Ovary (tissue), 7 donors: ENCODE measurements at regions not wholly inside any gene's neighbourhood (a gene's known extent, or its start where the extent isn't known, plus 50 kb on each side); places are given as distances from the start of the nearest gene placed in this dataset.

ENCODE experiments used
- DNase-seq, 5 donors: peaks; one replicate each; pipeline ENCODE4 v3.0.0-alpha.2; 2019 to 2020
- H3K27ac ChIP-seq, 2 donors: fragments of 200-600 bp; one replicate each; pipeline versions ENCODE4 v1.5.1 to v1.8.0; 2019 to 2022
- H3K27me3 ChIP-seq: fragments of 200-600 bp; one replicate; pipeline ENCODE4 v1.8.0; 2022
- H3K36me3 ChIP-seq: fragments of 200-600 bp; sonication (generic); one replicate; pipeline ENCODE4 v1.5.1; 2019
- H3K4me1 ChIP-seq: one replicate; pipeline ENCODE4 v1.8.1; 2013; ENCODE audit warnings: mild to moderate bottlenecking, moderate library complexity; ENCODE audit not compliant: insufficient read depth
- H3K4me3 ChIP-seq: fragments of 200-600 bp; sonication (generic); one replicate; pipeline ENCODE4 v1.5.1; 2017
- H3K9me3 ChIP-seq, 2 donors: fragments of 200-600 bp in 1 of 2; sonication (generic) in 1 of 2; one replicate each; pipeline versions ENCODE4 v1.5.1 to v1.8.1; 2013 to 2019; ENCODE audit warnings: mild to moderate bottlenecking in 1 of 2, moderate library complexity in 1 of 2
- EP300 ChIP-seq: sonication (generic); formaldehyde crosslinking; IDR thresholded peaks from one replicate; pipeline ENCODE4 v1.6.1; 2017; ENCODE audit warnings: antibody characterized with exemption
- POLR2A ChIP-seq: fragments of 450-650 bp; IDR thresholded peaks from one replicate; pipeline ENCODE4 v1.6.1; 2017; ENCODE audit warnings: antibody characterized with exemption, mild to moderate bottlenecking, moderate library complexity
- WGBS, 3 donors: extraction: QIAGEN DNeasy Blood & Tissue Kit in 1 of 3; methylation state at CpG; one replicate each; pipeline versions ENCODE4 v1.1.5 to v1.1.7; 2013 to 2017; 5-methylcytosine and 5-hydroxymethylcytosine counted together
- intact Hi-C, 4 donors: fragments of 100-400 bp; cut with DNase I; formaldehyde crosslinking; loops; one replicate each; pipeline versions ENCODE4 v1.11.0 to v1.15.1; 2022 to 2023
- TF ChIP-seq, protein P1 (sequence below), 3 donors: fragments of 450-650 bp in 2 of 3; fragments of 200-600 bp in 1 of 3; IDR thresholded peaks; one replicate each; pipeline versions ENCODE4 v1.5.1 to v1.8.0; 2016 to 2022; ENCODE audit warnings: antibody characterized with exemption in 3 of 3, mild to moderate bottlenecking in 1 of 3
- donor health status: DM: no; HTN: no; CAD: no; lungs with moderate emphysema.
- donor health status: DM: no; HTN: no; CAD: no.
- donor health status: Bipolar disorder and iron deficiency.
- donor health status: DM: no; HTN: no; CAD: no.
- donor health status: DM: yes; HTN: yes; CAD: no.

- no peak overlapping the region for H3K4me3 ChIP-seq
- H3K36me3 ChIP-seq = no peaks in the 10 kb centered on the region
- WGBS, 3 donors = 13 to 31% (median 17%) methylated on average over 8 of the region's 8 CpGs
- no peaks in the 10 kb centered on the region for H3K27me3 ChIP-seq
- H3K4me1 ChIP-seq = peaks cover 3% of the 10 kb centered on the region
- DNase-seq = no peak
- H3K27ac ChIP-seq = no peak overlapping the region
- TF ChIP-seq POLR2A (no peak), EP300 (no peak)
- TF ChIP-seq, protein P1, sequence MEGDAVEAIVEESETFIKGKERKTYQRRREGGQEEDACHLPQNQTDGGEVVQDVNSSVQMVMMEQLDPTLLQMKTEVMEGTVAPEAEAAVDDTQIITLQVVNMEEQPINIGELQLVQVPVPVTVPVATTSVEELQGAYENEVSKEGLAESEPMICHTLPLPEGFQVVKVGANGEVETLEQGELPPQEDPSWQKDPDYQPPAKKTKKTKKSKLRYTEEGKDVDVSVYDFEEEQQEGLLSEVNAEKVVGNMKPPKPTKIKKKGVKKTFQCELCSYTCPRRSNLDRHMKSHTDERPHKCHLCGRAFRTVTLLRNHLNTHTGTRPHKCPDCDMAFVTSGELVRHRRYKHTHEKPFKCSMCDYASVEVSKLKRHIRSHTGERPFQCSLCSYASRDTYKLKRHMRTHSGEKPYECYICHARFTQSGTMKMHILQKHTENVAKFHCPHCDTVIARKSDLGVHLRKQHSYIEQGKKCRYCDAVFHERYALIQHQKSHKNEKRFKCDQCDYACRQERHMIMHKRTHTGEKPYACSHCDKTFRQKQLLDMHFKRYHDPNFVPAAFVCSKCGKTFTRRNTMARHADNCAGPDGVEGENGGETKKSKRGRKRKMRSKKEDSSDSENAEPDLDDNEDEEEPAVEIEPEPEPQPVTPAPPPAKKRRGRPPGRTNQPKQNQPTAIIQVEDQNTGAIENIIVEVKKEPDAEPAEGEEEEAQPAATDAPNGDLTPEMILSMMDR (IDR thresholded peaks at IDR 0.05) = no peak
- intact Hi-C loops = no loop called here
- no peaks in the 10 kb centered on the region for H3K9me3 ChIP-seq
These were observed 99.9 kb upstream of the TIAM1 start for GRCh38 chr21:31443736-31444521.

- Histone ChIP-seq H3K27ac (no peak overlapping the region), H3K27me3 (no peaks in the 10 kb centered on the region), H3K4me3 (no peak overlapping the region), H3K9me3 (no peaks in the 10 kb centered on the region), H3K36me3 (no peaks in the 10 kb centered on the region), H3K4me1 (peaks cover 1% of the 10 kb centered on the region)
- 77 to 90% (median 80%) methylated on average over 6 of the region's 6 CpGs for WGBS, 3 donors
- DNase-seq = no peak
- TF ChIP-seq POLR2A (no peak), EP300 (no peak)
- TF ChIP-seq, protein P1 (IDR thresholded peaks at IDR 0.05) = no peak
- intact Hi-C loops = no loop called here
These were observed 98.3 kb upstream of the TIAM1 start for GRCh38 chr21:31442339-31442738.

GRCh38 chr21:31429506-31429905, 85.4 kb upstream of the TIAM1 start:
- WGBS, 3 donors = 84 to 95% (median 89%) methylated on average over 9 of the region's 9 CpGs
- Histone ChIP-seq H3K27me3 (no peaks in the 10 kb centered on the region), H3K4me3 (no peak overlapping the region), H3K27ac (no peak overlapping the region), H3K36me3 (no peaks in the 10 kb centered on the region), H3K9me3 (no peaks in the 10 kb centered on the region), H3K4me1 (no peaks in the 10 kb centered on the region)
- intact Hi-C loops = no loop called here
- no peak for TF ChIP-seq POLR2A
- TF ChIP-seq, protein P1 (IDR thresholded peaks at IDR 0.05) = no peak
- no peak for TF ChIP-seq EP300
- no peak for DNase-seq

GRCh38 chr21:31426235-31426797, 82.3 kb upstream of the TIAM1 start:
- Histone ChIP-seq H3K9me3 (no peaks in the 10 kb centered on the region), H3K27ac (no peak overlapping the region), H3K4me3 (no peak overlapping the region), H3K4me1 (no peaks in the 10 kb centered on the region), H3K27me3 (no peaks in the 10 kb centered on the region), H3K36me3 (no peaks in the 10 kb centered on the region)
- WGBS, 3 donors = 87 to 91% (median 90%) methylated on average over 5 of the region's 5 CpGs
- TF ChIP-seq, protein P1 (IDR thresholded peaks at IDR 0.05) = no peak
- TF ChIP-seq EP300 = no peak
- TF ChIP-seq POLR2A = no peak
- no peak for DNase-seq
- intact Hi-C loops = no loop called here
